ENCODE measurements at regions not wholly inside any gene's neighbourhood (a gene's known extent, or its start where the extent isn't known, plus 50 kb on each side); places are given as distances from the start of the nearest gene placed in this dataset.

- intact Hi-C loops (cut with DNase I; ENCODE audit: low total_unique reads): no loop called here
- Histone ChIP-seq H3K9me3 (no peaks in the 10 kb centered on the region), H3K4me1 (no peaks in the 10 kb centered on the region), H3K4me3 (no peak overlapping the region), H3K36me3 (no peaks in the 10 kb centered on the region), H3K27me3 (no peaks in the 10 kb centered on the region), H3K27ac (no peak overlapping the region)
- TF ChIP-seq CTCF (IDR thresholded peaks at IDR 0.05) (no peak), POLR2A (IDR thresholded peaks at IDR 0.05) (no peak)
- DNase-seq: no peak
These were observed 342.0 kb upstream of the PODXL start for GRCh38 chr7:131898418-131898817.

DNA sequence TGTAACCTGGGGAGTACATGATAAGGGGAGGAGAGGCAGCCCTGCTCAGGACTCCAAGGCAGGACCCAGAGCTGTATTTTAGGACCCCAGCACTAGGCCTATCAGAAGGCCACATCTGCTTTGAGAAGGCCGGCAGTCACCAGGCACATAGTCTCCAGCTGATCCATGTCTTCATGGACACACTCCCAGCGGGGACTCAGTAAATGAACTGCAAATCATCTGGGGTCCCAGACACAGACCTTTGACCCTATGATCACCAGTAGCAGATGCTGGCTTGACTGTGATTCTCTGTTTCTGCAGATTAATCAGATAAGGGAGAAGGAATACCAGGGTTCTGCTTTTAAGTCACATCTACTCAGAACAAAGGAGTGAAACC lies 341.4 kb upstream of the PODXL start:
- no peaks in the 10 kb centered on the region for H3K4me1 ChIP-seq

GRCh38 chr7:131897016-131897789 lies 340.8 kb upstream of the PODXL start:
- intact Hi-C loops (cut with DNase I; ENCODE audit: low total_unique reads): no loop called here
- no peaks in the 10 kb centered on the region for H3K27me3 ChIP-seq
- H3K4me1 ChIP-seq: no peaks in the 10 kb centered on the region
- no peaks in the 10 kb centered on the region for H3K36me3 ChIP-seq
- H3K4me3 ChIP-seq: no peak overlapping the region
- no peaks in the 10 kb centered on the region for H3K9me3 ChIP-seq
- H3K27ac ChIP-seq: no peak overlapping the region
- TF ChIP-seq POLR2A (IDR thresholded peaks at IDR 0.05) (no peak), CTCF (IDR thresholded peaks at IDR 0.05) (no peak)
- no peak for DNase-seq

More for the DNA sequence above, 341.4 kb upstream of the PODXL start:
- TF ChIP-seq CTCF (IDR thresholded peaks at IDR 0.05) (no peak), POLR2A (IDR thresholded peaks at IDR 0.05) (no peak)
- Histone ChIP-seq H3K4me3 (no peak overlapping the region), H3K9me3 (no peaks in the 10 kb centered on the region), H3K36me3 (no peaks in the 10 kb centered on the region), H3K27me3 (no peaks in the 10 kb centered on the region), H3K27ac (no peak overlapping the region)
- no peak for DNase-seq
- intact Hi-C loops (cut with DNase I; ENCODE audit: low total_unique reads): no loop called here

DNA sequence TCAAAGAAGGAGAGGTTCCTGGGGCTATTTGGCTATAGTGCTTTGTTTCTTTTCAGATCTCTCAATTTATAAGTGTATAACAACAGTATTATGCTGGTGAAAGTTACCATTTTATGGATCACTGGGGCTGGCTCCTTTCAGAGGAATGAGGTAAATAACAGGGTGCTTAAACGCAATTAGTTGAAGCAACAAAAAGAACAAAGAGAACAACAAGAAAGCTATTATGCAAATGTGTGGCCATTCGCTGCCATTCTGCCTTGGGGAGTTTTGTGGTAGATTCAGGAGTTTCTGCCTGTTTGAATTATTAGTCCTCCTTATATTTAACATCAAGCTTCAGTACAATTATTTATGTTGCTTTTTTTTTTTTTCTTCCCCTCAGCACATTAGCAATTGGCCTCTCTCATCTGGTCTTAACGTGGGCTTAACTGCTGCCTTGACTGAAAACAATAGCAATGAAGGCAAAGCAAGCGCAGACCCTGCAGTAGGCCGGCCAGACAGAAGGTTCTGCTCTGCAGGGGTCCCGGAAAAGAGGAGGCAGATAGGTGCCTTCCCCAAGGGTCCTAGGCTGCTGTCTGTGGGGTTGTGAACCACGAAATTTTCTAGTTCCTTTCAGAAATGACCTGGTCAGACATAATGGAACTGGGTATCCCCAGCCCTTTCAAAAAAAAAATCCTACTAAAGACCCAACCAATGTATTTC lies 339.9 kb upstream of the PODXL start:
- DNase-seq: no peak
- Histone ChIP-seq H3K27me3 (no peaks in the 10 kb centered on the region), H3K4me1 (no peaks in the 10 kb centered on the region), H3K27ac (no peak overlapping the region), H3K36me3 (no peaks in the 10 kb centered on the region), H3K4me3 (no peak overlapping the region), H3K9me3 (no peaks in the 10 kb centered on the region)
- no peak for TF ChIP-seq POLR2A (IDR thresholded peaks at IDR 0.05)
- TF ChIP-seq CTCF (IDR thresholded peaks at IDR 0.05): no peak
- intact Hi-C loops (cut with DNase I; ENCODE audit: low total_unique reads): no loop called here

DNA sequence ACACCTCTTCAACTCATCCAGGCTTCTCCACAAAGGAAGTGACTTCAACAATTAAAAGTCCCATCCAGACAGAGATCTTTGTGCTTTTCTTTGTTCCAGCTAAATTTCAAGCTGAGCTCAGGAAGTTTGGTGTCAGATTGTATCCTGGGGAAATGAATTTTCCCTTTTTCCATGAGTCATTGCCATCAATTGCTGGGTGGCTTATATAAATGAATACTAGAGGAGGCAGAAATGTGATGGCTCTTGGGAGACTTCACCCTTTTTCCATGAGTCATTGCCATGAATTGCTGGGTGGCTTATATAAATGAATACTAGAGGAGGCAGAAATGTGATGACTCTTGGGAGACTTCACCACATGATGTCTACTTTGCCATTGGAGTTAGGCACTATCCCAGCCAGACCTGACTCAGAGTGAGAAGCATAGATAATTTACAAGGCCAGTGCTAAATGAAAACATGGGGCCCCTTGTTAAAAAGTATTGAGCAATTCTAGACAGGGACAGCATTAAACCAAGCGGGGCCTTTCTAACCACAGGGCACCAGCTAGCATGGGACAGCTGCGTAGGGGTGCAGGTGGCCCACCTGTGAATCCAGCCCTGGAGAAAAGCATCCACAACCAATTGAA lies 339.2 kb upstream of the PODXL start:
- Histone ChIP-seq H3K36me3 (no peaks in the 10 kb centered on the region), H3K9me3 (no peaks in the 10 kb centered on the region), H3K27me3 (no peaks in the 10 kb centered on the region), H3K4me3 (no peak overlapping the region), H3K27ac (no peak overlapping the region), H3K4me1 (no peaks in the 10 kb centered on the region)
- no peak for TF ChIP-seq CTCF (IDR thresholded peaks at IDR 0.05)
- TF ChIP-seq POLR2A (IDR thresholded peaks at IDR 0.05): no peak
- intact Hi-C loops (cut with DNase I; ENCODE audit: low total_unique reads): no loop called here
- DNase-seq: no peak
